NCI-H2196 treated with DMSO at 0.1 percent for 48 hours (cell line): ENCODE measurements at regions not wholly inside any gene's neighbourhood (a gene's known extent, or its start where the extent isn't known, plus 50 kb on each side); places are given as distances from the start of the nearest gene placed in this dataset.

Source experiments
- DNase-seq: peaks from one replicate; lab custom pipeline; 2025; ENCODE audit not compliant: unreplicated experiment; lab: John Stamatoyannopoulos, UW

- no peak for DNase-seq
Observed at GRCh38 chr2:219769090-219769910, 141.9 kb downstream of the SLC4A3 start.

GRCh38 chr2:219772103-219772635 lies 144.7 kb downstream of the SLC4A3 start:
- peak; percentile 10 for DNase-seq

GRCh38 chr2:219772697-219773096 lies 145.3 kb downstream of the SLC4A3 start:
- DNase-seq: no peak

GRCh38 chr2:219775506-219775905 lies 148.1 kb downstream of the SLC4A3 start:
- DNase-seq: no peak

GRCh38 chr2:219777388-219777787 lies 150.0 kb downstream of the SLC4A3 start:
- no peak for DNase-seq

- no peak for DNase-seq
Observed at GRCh38 chr2:219778189-219778588, 150.8 kb downstream of the SLC4A3 start.

GRCh38 chr2:219782737-219783348 lies 155.4 kb downstream of the SLC4A3 start:
- DNase-seq: no peak

- no peak for DNase-seq
Observed at GRCh38 chr2:219783359-219783975, 156.0 kb downstream of the SLC4A3 start.

GRCh38 chr2:219784178-219784577 lies 156.7 kb downstream of the SLC4A3 start:
- DNase-seq: no peak

GRCh38 chr2:219789476-219789875 lies 162.0 kb downstream of the SLC4A3 start:
- no peak for DNase-seq

- no peak for DNase-seq
Observed at GRCh38 chr2:219792446-219792845, 165.0 kb downstream of the SLC4A3 start.

- no peak for DNase-seq
Observed at GRCh38 chr2:219798430-219798829, 171.0 kb downstream of the SLC4A3 start.

- no peak for DNase-seq
Observed at GRCh38 chr2:219803294-219803693, 175.9 kb downstream of the SLC4A3 start.

- no peak for DNase-seq
Observed at GRCh38 chr2:219810895-219811294, 183.5 kb downstream of the SLC4A3 start.

- no peak for DNase-seq
Observed at GRCh38 chr2:219812672-219813071, 185.2 kb downstream of the SLC4A3 start.

GRCh38 chr2:219820767-219821166 lies 193.3 kb downstream of the SLC4A3 start:
- DNase-seq: no peak

GRCh38 chr2:219823574-219823973 lies 196.1 kb downstream of the SLC4A3 start:
- DNase-seq: no peak

GRCh38 chr2:219824996-219825395 lies 197.6 kb downstream of the SLC4A3 start:
- DNase-seq: no peak

- no peak for DNase-seq
Observed at GRCh38 chr2:219828127-219828526, 200.7 kb downstream of the SLC4A3 start.

- DNase-seq: no peak
Observed at GRCh38 chr2:219829667-219830352, 202.4 kb downstream of the SLC4A3 start.

GRCh38 chr2:219830353-219830738 lies 202.9 kb downstream of the SLC4A3 start:
- DNase-seq: no peak
